ENCODE measurements at regions not wholly inside any gene's neighbourhood (a gene's known extent, or its start where the extent isn't known, plus 50 kb on each side); places are given as distances from the start of the nearest gene placed in this dataset.
"Not testable (repeated sequence)": the region's sequence is repeated elsewhere in the genome, so short reads cannot be mapped to it uniquely, and the experiment has no call there.

DNA sequence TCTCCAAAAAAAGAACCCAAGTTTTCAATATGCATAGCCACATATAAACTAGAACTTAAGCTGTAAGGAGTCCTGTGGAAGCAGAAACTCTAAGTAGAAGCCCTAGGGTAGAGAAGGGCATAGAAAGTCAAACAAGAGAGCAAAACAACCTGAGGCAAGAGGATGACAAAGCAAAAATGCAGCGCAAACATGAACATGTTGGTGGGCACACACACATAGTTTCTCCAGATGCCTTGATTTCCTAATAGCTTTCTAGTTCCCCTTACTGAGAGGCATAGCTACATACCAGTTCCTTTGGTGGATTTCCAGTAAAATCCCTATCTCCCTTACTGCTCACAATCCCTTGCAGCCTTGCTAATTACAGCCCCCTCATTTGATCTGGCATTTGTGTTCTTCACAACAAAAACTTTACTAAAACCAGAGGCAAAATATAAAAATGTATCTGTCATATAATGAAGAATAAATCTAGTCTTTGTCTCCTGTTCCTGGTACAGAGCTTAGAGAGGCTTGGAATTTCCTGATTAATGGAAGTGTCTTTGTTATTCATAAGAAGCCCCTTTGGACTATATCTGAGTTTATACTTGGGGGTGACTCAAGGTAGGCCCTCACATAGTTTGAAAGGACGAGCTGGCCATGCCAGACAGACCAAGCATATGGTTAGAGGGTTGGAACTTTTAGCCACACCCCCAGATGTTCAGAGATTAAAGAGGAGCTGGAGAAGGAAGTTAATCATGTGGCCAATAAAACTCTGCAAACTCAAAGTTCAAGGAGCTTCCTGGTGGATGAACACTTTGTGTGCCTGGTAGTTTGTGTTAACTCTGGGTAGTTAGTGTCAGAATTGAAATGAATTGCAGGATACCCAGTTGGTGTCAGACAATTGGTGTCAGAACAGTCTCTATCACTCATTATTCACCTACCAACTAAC, 52.7 kb upstream of the ZCCHC13 start:
- DNase-seq (ENCODE audit: low read depth in 2 of 3, low spot score in 2 of 3) = no peak

DNA sequence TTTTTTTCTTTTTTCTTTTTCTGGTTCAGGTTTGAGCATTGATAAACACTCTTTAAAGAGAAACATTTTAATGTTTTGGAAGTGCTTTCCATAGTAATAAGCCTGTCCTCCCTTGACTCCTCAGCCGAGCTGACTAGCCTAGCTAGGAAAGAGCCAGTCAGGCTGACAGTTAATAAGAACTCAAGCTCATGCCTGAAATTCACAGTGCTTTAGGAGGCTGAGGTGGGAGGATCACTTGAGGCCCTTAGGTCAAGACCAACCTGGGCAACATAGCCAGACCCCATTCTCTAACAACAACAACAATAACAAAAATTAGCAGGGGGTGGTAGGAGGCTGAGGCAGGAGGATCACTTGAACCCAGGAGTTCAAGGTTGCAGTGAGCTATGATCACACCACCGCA, 53.4 kb upstream of the ZCCHC13 start:
- no peak for DNase-seq (ENCODE audit: low read depth in 2 of 3, low spot score in 2 of 3)

DNA sequence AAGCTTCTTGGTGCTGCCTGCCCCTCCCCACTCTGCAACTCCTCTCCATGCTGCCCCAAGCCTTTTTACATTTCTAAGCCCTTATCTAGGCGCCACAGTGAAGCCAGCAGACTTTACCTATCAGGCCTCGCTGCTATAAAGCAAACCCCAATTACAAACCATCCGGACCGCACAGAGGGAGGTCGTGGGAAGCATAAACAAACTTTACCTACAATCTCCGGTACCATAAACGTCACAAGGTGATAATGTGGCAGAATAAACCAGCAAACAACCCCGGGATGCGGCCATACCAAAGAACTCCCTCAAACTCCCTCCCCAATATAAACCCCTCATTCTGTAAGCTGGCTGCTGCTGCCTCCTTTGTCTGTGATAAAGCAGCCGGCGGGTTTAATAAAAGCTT, 54.0 kb upstream of the ZCCHC13 start:
- no peak for DNase-seq (ENCODE audit: low read depth in 2 of 3, low spot score in 2 of 3)

DNA sequence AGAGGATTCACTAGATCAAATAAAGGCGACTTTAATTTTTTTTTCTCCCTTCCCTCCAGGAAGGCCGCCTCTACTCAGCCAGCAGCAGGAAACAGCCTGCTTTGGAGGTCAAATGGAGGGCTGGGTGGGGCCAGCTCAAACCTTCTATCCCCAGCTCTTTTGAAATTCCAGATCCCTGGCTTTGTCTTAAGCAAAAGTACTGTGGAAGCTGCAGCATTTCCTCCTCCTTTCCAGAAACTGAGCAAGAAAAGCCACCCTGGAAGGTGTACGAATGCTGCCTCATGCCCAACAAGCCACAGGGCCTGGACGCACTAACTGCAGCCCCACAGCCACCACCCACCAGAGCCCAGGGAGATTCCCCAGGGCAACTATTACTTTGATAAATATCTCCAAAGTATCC, 55.1 kb upstream of the ZCCHC13 start:
- no peak for DNase-seq (ENCODE audit: low read depth in 2 of 3, low spot score in 2 of 3)

DNA sequence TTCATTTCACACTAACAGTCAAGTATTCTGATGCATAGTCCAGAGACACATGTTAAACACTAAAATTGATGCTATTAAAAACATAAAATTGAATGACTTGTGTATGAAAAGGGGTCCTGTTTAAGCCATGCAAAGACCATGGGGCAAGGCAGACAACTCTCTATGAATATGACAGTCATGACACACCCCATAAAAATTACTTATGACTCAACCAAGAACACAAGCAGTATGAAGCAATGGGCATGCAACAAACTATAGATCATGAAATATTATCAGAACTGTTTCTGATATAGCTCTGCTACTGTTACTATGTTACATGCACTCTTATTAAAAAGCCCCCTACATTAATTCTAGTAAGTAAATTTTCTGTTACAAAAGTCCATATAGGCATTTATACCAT, 57.5 kb upstream of the ZCCHC13 start:
- DNase-seq (ENCODE audit: low read depth in 2 of 3, low spot score in 2 of 3) = no peak

DNA sequence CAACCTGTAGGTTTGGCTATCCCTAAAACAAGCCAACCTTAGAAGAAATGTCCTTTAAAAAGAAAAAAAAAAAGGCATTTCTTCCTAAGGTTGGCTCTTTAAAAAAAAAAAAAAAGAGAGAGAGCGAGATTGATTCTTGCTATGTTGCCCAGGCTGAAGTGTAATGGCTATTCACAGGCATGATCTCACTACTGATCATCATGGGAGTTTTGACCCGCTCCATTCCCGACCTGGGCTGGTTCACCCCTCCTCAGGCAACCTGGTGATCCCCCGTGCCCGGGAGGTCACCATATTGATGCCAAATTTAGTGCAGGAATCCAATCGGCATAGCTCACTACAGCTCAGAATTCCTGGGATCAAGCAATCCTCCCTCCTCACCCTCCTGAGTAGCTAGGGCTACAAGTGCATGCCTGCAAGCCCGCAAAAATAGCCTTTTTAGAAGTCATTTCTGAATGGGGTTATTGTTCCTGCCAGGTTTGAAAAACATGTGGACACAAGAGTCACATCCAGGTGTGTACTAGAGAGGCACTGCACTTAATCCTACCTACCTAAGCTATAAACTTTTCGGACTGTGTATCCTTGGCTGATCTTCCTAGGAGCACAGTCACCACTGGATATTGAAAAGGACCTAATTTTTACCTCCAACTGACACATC, 61.4 kb upstream of the ZCCHC13 start:
- no peak for DNase-seq (ENCODE audit: low read depth in 2 of 3, low spot score in 2 of 3)

DNA sequence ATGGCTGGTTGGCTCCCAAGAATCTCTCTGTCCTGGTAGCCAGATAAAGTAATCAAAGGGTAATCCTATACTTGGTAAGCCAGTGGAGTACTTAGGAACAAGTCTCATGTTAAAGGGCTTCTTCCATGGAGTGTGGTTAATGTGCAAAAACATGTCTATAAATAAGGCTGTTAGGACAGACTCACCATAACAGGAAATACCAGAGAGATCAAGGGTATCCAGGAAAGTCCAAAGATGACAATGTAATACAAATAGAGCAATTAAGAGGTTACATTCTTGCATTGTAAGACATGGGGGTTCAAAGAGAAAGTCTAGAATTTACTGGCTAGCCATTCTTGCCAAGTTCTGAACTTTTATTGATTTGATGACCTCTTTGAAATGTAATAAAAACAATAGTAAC, 61.9 kb upstream of the ZCCHC13 start:
- DNase-seq (ENCODE audit: low read depth in 2 of 3, low spot score in 2 of 3) = no peak

DNA sequence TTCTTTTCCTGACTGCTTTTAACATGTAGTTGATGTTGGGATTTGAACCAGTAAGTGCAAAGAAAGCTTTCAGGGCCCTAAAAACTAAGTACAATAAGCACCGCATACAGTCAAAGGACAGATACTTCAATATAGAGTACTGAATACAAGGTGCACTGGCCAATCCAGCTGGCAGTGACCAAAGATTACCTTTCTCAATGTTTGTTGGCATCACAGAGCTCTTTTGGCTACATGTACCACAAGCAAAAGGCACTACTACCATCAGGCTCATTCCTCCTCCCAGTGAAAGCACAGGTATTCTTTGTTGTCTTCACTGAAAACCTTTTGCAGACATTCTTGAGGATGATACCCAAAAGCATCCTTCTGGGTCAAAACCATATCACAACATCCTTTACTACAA, 65.2 kb upstream of the ZCCHC13 start:
- no peak for DNase-seq (ENCODE audit: low read depth in 2 of 3, low spot score in 2 of 3)

DNA sequence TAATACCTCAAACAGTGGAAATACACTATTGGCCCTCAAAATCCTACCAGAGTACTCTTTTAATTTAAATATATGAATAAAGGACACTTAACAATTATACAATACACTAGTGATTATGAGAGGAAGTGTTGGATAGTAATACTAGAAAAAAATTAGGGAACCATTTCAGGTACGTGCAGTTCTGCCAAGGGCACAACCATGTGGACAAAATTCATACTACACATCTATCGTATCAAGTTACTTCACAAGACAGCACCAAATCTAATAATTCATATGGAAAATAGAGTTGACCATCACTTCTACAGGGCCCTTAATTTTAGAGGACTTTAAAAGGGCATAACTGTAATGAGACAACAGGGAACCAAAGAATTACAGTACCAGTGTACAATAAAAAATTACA, 69.2 kb upstream of the ZCCHC13 start:
- DNase-seq (ENCODE audit: low read depth in 2 of 3, low spot score in 2 of 3) = no peak

DNA sequence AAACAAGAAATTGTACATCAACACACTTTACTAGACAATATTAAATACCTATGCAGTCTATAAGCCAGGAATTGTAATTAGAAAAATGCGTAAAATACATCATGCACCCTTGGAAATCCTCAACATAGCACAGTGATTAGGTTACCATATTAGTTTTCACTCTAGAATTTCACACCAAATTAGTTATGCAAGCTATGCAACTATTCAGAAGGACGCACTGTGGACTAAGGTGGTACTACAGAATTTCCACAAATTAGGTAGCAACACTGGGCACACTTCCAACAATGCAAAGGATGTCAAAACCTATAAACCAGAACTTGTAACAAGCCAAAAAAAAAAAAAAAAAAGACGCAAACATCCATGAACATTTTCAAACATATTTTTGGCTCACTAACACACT, 71.1 kb upstream of the ZCCHC13 start:
- DNase-seq (ENCODE audit: low read depth in 2 of 3, low spot score in 2 of 3) = no peak

DNA sequence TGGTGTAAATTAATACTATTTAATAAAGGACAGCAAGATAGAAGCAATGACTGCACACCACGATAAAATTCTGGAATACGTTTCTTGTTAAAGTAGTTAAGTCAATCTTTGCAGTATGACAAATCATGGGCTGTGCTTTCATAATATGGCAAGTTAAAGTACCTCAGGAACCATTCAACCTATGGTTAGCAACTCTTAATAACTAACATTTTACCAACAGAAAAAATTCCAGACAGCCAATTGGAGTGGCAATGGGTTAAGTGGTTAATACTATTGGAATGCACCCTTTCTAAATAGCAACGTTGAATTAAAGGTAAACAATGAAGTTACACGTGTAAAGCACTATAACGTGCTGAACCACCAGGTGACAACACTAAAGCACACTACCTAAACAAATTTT, 72.4 kb upstream of the ZCCHC13 start:
- DNase-seq (ENCODE audit: low read depth in 2 of 3, low spot score in 2 of 3) = no peak

DNA sequence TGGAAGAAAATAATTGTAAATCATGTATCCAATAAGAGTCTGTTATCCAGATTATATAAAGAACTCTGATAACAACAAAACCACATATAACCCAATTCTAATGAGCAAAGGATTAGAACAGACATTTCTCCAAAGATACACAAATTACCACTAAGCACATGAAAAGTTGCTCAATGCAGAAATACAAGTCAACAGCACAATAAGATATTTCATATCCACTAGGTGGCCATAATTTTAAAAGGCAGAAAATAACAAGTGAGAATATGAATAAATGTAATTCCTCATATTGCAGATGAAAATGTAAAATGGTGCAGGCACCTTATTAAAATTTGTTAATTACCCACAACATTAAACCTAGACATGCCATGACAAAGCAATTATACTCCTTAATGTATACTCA, 73.9 kb upstream of the ZCCHC13 start:
- no peak for DNase-seq (ENCODE audit: low read depth in 2 of 3, low spot score in 2 of 3)

DNA sequence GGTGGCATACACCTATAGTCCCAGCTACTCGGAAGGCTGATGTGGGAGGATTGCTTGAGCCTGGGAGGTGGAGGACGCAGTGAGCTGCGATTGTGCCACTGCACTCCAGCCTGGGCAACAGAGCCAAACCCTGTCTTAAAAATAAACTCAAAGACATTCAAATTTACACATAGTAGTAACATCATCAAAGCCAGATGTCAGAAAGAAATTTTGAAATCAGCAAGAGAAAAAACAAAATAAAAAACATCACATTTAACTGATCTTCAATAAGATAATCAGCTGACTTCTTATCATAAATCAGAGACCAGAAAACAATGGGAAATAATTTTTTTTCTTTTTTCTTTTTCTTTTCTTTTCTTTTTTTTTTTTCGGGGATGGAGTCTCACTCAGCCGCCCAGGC, 78.9 kb upstream of the ZCCHC13 start:
- no peak for DNase-seq (ENCODE audit: low read depth in 2 of 3, low spot score in 2 of 3)

DNA sequence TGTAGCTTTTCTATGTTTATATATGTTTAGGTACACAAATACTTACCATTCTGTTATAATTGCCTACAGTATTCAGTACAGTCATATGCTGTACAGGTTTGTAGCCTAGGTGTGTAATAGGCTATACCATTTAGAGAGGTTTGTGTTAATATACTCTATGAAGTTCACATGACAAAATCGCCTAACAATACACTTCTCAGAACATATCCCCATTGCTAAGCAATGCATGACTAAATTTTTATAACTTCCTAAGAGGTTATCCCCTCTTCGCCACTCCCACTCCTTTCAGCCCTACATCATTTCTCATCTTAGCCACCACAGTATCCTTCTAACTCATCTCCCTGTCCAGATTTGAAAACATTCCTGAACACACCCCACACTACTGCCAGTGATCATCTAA, 83.7 kb upstream of the ZCCHC13 start:
- no peak for DNase-seq (ENCODE audit: low read depth in 2 of 3, low spot score in 2 of 3)

DNA sequence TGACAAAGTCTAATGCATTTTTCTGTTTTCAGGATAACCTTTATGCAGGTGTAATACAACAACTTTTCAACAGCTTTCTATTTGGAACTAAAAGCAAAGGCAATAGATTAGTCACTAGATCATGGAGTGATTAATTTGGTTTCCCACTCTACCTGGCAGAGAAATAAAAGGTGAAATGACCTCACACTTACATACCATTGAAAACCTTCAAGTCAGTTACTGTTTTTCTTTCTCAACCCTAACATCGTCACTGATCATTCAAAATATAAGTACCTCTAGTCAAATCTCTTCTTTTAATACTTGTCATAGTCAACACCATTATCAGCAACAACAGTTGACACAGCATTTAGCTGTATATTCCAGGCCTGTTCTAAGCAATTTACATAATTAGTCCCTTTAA, 85.1 kb upstream of the ZCCHC13 start:
- DNase-seq (ENCODE audit: low read depth in 2 of 3, low spot score in 2 of 3) = no peak

DNA sequence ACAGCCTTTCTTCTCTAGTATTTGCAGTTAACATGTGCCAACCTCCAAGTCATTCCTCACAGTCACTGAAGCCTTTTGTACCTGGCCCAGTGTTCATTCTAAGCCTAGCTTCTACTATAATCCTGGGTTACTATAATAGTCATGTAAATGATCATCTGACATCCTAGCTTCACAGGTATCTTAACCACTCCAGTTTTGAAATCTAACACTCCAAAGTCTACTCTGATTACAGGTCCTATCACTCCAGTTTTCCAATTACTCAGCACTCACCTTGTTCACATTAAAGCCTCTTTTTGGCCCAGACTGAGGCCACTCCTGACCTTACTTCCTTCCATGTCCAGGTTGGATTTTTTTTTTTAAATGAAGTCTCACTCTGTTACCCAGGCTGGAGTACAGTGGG, 87.6 kb upstream of the ZCCHC13 start:
- no peak for DNase-seq (ENCODE audit: low read depth in 2 of 3, low spot score in 2 of 3)

DNA sequence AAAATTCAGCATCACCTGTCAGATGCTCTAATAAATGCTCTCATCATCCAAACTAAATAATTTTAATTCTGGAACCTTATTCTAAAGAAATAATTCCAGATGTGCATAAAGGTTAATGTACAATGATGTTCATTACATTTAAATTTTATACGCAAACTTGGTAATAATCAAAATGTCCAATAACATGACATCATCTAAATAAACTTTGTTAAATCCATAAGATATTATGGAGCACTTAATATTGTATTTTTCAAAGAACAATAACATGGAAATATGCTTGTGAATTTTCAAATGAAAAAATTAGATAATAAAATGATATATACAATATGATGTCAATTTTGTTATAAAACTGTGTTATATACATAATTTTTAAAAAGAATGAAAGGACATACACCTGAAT, 92.1 kb upstream of the ZCCHC13 start:
- no peak for DNase-seq (ENCODE audit: low read depth in 2 of 3, low spot score in 2 of 3)

DNA sequence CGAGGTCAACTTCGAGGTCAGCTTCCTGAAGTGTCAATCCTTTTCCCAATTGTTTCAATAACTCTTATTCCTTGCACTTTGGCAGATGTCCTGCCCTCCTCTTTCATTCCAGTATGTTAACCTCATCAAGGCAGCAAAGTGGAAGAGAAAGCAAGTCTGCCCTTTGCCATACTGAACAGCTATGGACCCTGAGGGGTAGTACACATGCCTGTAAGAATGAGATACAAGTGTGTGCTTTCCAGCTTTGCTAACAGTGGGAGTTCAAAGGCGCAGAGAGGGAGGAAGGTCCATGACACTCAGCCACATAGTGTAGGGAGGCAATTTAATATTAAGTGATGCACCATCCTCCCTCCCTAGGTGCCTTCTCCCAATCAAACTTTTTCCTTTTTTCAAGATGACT, 96.4 kb upstream of the ZCCHC13 start:
- no peak for DNase-seq (ENCODE audit: low read depth in 2 of 3, low spot score in 2 of 3)

DNA sequence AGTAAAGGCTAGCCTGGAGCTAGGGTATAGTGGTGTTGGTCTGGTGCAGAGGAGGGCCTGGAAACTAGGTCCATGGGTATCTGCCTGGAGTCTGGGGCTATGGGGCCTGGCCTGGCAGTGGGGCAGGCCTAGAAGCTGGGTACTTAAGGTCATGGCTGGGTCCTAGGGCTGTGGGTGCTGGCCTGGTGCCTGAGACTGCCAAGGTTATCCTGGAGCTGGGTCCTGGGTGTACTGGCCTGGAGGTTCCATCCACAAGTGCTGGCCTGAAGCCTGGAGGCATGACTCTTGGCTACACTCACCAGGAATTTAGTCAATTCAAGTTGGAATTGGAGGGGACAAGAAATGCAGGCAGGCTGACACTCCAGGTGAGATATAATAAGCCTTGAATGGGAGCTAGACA, 108.4 kb upstream of the ZCCHC13 start:
- no peak for DNase-seq (ENCODE audit: low read depth in 2 of 3, low spot score in 2 of 3)

DNA sequence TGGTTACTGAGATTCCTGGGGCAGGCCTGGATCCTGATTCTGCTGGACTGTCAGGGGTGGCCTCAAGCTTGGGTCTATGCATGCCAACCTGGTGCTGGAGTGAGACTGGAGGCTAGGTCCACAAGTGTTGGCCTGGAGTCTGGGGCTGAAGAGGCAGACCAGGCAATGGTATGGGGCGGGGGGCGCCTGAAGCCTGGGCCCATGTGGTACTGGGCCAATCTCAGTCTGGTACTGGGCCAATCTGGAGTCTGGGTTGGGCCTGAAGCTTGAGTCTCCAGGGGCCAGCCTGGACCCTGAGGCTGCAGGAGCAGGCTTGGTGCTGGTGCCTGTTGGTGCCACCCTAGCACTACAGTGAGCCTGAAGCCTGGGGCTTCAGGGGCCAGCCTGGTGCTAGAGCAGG, 108.9 kb upstream of the ZCCHC13 start:
- DNase-seq (ENCODE audit: low read depth in 2 of 3, low spot score in 2 of 3) = no peak

DNA sequence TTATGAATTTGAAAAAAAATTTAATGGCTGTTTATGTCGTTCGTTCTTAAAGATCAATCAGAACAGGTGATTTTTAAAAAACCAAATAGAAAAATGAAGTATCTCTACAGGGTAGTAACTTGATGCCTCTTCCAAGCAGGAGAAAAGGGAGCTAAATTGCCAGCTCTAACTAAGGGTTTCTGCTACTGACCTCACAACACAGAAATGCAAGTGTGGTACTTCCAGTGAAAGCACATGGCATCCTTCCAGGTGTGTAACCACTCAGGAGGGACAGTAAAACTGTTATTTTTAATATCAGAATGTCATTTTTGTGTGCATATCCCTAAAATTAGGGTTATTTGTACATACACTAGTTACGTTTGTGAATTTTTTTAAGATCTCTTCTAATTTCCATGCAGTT, 116.8 kb upstream of the ZCCHC13 start:
- no peak for DNase-seq (ENCODE audit: low read depth in 2 of 3, low spot score in 2 of 3)

DNA sequence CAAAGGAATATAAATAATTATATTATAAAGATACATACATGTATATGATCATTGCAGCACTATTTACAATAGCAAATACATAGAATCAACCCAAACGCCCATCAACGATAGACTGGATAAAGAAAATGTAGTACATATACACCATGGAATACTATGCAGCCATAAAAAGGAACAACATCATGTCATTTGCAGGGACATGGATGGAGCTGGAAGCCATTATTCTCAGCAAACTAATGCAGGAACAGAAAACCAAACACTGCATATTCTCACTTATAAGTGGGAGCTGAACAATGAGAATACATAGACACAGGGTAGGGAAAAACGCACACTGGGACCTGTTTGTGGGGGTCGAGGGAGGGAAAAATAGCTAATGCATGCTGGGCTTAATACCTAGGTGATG, 120.9 kb upstream of the ZCCHC13 start:
- not testable (repeated sequence) for DNase-seq (ENCODE audit: low read depth in 2 of 3, low spot score in 2 of 3)

DNA sequence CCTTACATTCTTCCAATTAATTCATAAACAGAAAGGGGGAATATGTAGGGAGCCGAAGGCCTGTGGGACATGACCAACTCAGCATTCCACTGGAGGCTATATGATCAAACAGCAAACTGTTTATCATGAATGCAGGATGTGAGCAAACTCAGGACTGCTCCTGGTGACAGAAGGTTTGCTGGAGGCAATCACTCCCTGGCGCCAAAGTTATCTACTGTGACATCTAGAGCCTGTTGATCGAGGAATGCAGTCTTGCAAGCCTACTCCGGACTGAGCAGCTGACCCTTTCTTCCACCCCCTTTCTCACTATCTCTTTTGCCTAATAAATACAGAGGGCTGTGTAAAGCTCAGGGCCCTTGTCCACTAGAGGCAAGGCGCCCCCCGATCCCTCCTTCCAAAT, 122.0 kb upstream of the ZCCHC13 start:
- not testable (repeated sequence) for DNase-seq (ENCODE audit: low read depth in 2 of 3, low spot score in 2 of 3)

All from activated CD8-positive, alpha-beta memory T cell treated with anti-CD3 and anti-CD28 coated beads for 48 hours (primary cell).